ENCODE measurements at regions not wholly inside any gene's neighbourhood (a gene's known extent, or its start where the extent isn't known, plus 50 kb on each side); places are given as distances from the start of the nearest gene placed in this dataset.

DNA sequence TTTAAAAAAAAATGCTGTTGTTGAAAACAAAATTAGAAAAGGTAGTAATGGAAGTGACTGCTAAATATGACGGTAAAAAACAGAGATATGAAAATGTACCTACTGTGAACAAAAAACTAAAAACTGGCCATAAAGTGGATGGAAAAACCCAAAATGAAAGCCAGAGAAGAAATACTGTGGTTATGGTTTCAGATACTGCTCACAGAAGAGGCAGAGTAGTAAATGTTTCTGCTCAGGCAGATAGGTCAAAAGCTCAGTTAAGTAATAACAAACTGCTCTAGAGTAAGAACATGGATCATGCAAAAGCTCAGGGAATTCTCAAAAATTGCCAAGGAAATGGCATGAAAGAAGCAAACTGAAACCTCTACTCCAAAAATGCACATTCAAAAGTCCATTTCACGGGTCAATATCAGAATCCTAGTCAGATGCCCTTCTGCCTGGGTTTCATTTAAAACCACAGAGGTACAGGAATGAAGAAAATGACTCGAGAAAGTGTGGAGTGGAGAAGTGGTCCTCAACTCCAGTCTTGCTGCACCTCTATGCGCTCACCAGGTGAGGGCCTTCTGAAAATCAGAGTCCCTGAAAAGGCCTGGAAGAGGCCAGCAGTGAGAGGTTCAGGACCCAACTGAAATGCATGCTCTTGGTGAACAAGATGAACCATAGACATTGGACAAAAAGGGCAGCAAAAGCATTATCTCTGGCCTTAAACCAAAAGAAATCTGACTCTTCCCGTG is 315.0 kb upstream of the SPRY2 start:
- ChIA-PET CTCF (no interaction called here), POLR2A (no interaction called here)
- Histone ChIP-seq H3K4me2 (no peak overlapping the region), H3K4me1 (no peaks in the 10 kb centered on the region), H3K27ac (no peak overlapping the region), H3K9me3 (no peaks in the 10 kb centered on the region), H3K4me3 (no peak overlapping the region)
- no peak for DNase-seq (ENCODE audit: low read depth in 1 of 2, low spot score in 1 of 2)
- 34% methylated on average over 5 of the region's 5 CpGs for WGBS (ENCODE audit: missing lambda C conversion rate)
- no peak for FAIRE-seq
- no peak for ATAC-seq
- no peak for TF ChIP-seq HOXA7 (CRISPR knock-in tag; IDR thresholded peaks at IDR 0.05)
- no peak for TF ChIP-seq BHLHE40 (IDR thresholded peaks at IDR 0.05; ENCODE audit: low read depth, low read length)
- TF ChIP-seq EP300 (IDR thresholded peaks at IDR 0.05): no peak
- TF ChIP-seq MAFK (IDR thresholded peaks at IDR 0.05; ENCODE audit: partially characterized antibody): no peak
- no peak for TF ChIP-seq ZSCAN20 (CRISPR knock-in tag; IDR thresholded peaks at IDR 0.05)
- TF ChIP-seq HDAC2 (IDR thresholded peaks at IDR 0.05): no peak
- TF ChIP-seq SMC3 (IDR thresholded peaks at IDR 0.05): no peak
- TF ChIP-seq, protein P1, sequence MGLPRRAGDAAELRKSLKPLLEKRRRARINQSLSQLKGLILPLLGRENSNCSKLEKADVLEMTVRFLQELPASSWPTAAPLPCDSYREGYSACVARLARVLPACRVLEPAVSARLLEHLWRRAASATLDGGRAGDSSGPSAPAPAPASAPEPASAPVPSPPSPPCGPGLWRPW (IDR thresholded peaks at IDR 0.05): no peak

DNA sequence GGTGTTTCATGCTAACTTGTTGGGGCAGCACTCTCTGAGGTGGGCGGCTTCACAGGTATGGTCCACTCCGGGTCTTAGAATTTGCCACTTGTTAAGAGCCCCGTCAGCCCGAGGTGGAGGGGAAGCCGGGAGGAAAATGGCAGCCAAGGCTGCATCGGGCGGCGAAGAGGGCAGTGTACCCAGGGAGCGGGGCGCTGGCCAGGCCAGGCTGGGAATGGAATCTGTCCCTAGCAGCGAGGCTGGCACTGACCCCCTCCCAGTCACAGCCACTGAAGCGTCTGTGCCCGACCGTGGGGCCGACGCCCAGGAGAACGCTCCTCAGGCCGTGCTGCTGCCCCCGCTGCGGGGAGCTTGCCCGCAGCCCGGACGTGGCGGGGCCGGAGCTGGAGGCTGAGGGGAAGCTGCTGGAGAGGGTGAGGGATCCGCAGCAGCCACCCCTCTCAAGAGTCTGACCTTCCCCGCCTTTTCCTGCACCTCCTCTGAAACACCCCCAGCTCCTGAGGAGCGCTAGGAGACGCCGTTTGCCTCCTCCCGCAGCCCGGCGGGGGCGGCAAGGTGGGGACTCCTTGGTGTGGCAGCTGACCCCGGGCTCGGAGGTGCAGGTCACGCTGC is 313.8 kb upstream of the SPRY2 start:
- H3K4me3 ChIP-seq: no peak overlapping the region
- no peak for FAIRE-seq
- no peaks in the 10 kb centered on the region for H3K9me3 ChIP-seq
- ChIA-PET POLR2A (no interaction called here), CTCF (no interaction called here)
- TF ChIP-seq RNF2 (IDR thresholded peaks at IDR 0.05; ENCODE audit: borderline replicate concordance, low read depth): no peak
- TF ChIP-seq POLR2AphosphoS2 (conservative IDR thresholded peaks at IDR 0.05; ENCODE audit: low read length): no peak
- TF ChIP-seq EHMT2 (IDR thresholded peaks at IDR 0.05; ENCODE audit: low read depth): no peak
- TF ChIP-seq, protein P2, sequence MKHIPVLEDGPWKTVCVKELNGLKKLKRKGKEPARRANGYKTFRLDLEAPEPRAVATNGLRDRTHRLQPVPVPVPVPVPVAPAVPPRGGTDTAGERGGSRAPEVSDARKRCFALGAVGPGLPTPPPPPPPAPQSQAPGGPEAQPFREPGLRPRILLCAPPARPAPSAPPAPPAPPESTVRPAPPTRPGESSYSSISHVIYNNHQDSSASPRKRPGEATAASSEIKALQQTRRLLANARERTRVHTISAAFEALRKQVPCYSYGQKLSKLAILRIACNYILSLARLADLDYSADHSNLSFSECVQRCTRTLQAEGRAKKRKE (CRISPR knock-in tag; IDR thresholded peaks at IDR 0.05; ENCODE audit: low read depth): no peak
- TF ChIP-seq, protein P3, sequence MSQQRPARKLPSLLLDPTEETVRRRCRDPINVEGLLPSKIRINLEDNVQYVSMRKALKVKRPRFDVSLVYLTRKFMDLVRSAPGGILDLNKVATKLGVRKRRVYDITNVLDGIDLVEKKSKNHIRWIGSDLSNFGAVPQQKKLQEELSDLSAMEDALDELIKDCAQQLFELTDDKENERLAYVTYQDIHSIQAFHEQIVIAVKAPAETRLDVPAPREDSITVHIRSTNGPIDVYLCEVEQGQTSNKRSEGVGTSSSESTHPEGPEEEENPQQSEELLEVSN (IDR thresholded peaks at IDR 0.05; ENCODE audit: borderline replicate concordance, low read depth): no peak
- no peak for TF ChIP-seq GATA3 (IDR thresholded peaks at IDR 0.05; ENCODE audit: borderline replicate concordance)
- no peak overlapping the region for H3K27ac ChIP-seq
- 74% methylated on average over 11 of the region's 37 CpGs for WGBS (ENCODE audit: missing lambda C conversion rate)
- H3K4me2 ChIP-seq: no peak overlapping the region
- ATAC-seq: no peak
- no peaks in the 10 kb centered on the region for H3K4me1 ChIP-seq
- DNase-seq (ENCODE audit: low read depth in 1 of 2, low spot score in 1 of 2): no peak

DNA sequence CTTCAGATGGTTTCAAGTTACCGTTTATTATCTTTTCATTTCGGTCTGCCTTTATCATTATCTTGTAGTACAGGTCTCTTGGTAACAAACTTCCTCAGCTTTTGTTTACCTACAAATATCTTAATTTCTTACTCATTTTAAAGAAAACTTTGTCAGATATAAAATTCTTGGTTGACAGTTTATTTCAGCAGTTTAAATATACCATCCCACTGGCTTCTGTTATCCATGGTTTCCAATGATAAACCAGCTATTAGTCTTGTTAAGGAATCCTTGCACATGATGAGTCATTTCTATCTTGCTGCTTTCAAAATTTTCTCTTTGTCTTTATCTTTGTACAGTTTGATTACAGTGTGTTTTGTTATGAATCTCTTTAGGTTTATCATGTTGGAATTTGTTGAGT is 308.3 kb upstream of the SPRY2 start:
- Histone ChIP-seq H3K27ac (no peak overlapping the region), H3K4me3 (no peak overlapping the region), H3K4me1 (no peaks in the 10 kb centered on the region), H3K4me2 (no peak overlapping the region), H3K9me3 (no peaks in the 10 kb centered on the region)
- CTCF ChIA-PET: no interaction called here
- POLR2A ChIA-PET: no interaction called here
- ATAC-seq: no peak
- no peak for FAIRE-seq
- WGBS (ENCODE audit: missing lambda C conversion rate): 13% methylated on average over 2 of the region's 2 CpGs
- TF ChIP-seq HEYL (CRISPR knock-in tag; IDR thresholded peaks at IDR 0.05): no peak
- no peak for TF ChIP-seq ZFP36 (IDR thresholded peaks at IDR 0.05; ENCODE audit: borderline replicate concordance, partially characterized antibody)
- no peak for TF ChIP-seq HOXA7 (CRISPR knock-in tag; IDR thresholded peaks at IDR 0.05)
- no peak for TF ChIP-seq RAD21 (conservative IDR thresholded peaks at IDR 0.05 in 1 of 2, IDR thresholded peaks at IDR 0.05 in 1 of 2)
- TF ChIP-seq, protein P4, sequence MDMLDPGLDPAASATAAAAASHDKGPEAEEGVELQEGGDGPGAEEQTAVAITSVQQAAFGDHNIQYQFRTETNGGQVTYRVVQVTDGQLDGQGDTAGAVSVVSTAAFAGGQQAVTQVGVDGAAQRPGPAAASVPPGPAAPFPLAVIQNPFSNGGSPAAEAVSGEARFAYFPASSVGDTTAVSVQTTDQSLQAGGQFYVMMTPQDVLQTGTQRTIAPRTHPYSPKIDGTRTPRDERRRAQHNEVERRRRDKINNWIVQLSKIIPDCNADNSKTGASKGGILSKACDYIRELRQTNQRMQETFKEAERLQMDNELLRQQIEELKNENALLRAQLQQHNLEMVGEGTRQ (IDR thresholded peaks at IDR 0.05): no peak
- TF ChIP-seq ZSCAN20 (CRISPR knock-in tag; IDR thresholded peaks at IDR 0.05): no peak
- TF ChIP-seq CBX2 (IDR thresholded peaks at IDR 0.05; ENCODE audit: borderline replicate concordance, low read depth): no peak
- no peak for TF ChIP-seq SMC3 (IDR thresholded peaks at IDR 0.05)
- TF ChIP-seq, protein P5, sequence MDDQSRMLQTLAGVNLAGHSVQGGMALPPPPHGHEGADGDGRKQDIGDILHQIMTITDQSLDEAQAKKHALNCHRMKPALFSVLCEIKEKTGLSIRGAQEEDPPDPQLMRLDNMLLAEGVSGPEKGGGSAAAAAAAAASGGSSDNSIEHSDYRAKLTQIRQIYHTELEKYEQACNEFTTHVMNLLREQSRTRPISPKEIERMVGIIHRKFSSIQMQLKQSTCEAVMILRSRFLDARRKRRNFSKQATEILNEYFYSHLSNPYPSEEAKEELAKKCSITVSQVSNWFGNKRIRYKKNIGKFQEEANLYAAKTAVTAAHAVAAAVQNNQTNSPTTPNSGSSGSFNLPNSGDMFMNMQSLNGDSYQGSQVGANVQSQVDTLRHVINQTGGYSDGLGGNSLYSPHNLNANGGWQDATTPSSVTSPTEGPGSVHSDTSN (IDR thresholded peaks at IDR 0.05): no peak
- TF ChIP-seq, protein P6, sequence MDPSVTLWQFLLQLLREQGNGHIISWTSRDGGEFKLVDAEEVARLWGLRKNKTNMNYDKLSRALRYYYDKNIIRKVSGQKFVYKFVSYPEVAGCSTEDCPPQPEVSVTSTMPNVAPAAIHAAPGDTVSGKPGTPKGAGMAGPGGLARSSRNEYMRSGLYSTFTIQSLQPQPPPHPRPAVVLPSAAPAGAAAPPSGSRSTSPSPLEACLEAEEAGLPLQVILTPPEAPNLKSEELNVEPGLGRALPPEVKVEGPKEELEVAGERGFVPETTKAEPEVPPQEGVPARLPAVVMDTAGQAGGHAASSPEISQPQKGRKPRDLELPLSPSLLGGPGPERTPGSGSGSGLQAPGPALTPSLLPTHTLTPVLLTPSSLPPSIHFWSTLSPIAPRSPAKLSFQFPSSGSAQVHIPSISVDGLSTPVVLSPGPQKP (IDR thresholded peaks at IDR 0.05; ENCODE audit: low read depth, low read length): no peak
- no peak for TF ChIP-seq CHD2 (IDR thresholded peaks at IDR 0.05; ENCODE audit: low read length, partially characterized antibody)
- TF ChIP-seq EHF (CRISPR knock-in tag; IDR thresholded peaks at IDR 0.05): no peak
- no peak for TF ChIP-seq HOXB13 (CRISPR knock-in tag; IDR thresholded peaks at IDR 0.05; ENCODE audit: low read depth)
- TF ChIP-seq JUN (IDR thresholded peaks at IDR 0.05): no peak
- TF ChIP-seq POLR2AphosphoS2 (conservative IDR thresholded peaks at IDR 0.05; ENCODE audit: low read length): no peak
- no peak for TF ChIP-seq FOXS1 (CRISPR knock-in tag; IDR thresholded peaks at IDR 0.05)
- no peak for TF ChIP-seq RNF2 (IDR thresholded peaks at IDR 0.05; ENCODE audit: borderline replicate concordance, low read depth)
- no peak for DNase-seq (ENCODE audit: low read depth in 1 of 2, low spot score in 1 of 2)

Measured in A549 (cell line).